Gastrocnemius medialis (tissue), 4 donors: ENCODE measurements at regions not wholly inside any gene's neighbourhood (a gene's known extent, or its start where the extent isn't known, plus 50 kb on each side); places are given as distances from the start of the nearest gene placed in this dataset.

Experiments
- POLR2A ChIP-seq, 2 donors: fragments of 450-650 bp; IDR thresholded peaks; one replicate each; pipeline ENCODE4 v1.6.1; 2017; ENCODE audit warnings: antibody characterized with exemption in 2 of 2, mild to moderate bottlenecking in 2 of 2, moderate library complexity in 2 of 2
- TF ChIP-seq, protein P1 (sequence below), 5 experiments: fragments of 450-650 bp in 3 of 5; fragments of 200-600 bp in 2 of 5; sonication (generic) in 2 of 5; IDR thresholded peaks in 4 of 5; conservative IDR thresholded peaks in 1 of 5; 1 replicate in 4 of 5; 2 replicates in 1 of 5; pipeline ENCODE4 v1.5.1; 2016 to 2019; ENCODE audit warnings: antibody characterized with exemption in 5 of 5, mild to moderate bottlenecking in 3 of 5, moderate library complexity in 3 of 5

DNA sequence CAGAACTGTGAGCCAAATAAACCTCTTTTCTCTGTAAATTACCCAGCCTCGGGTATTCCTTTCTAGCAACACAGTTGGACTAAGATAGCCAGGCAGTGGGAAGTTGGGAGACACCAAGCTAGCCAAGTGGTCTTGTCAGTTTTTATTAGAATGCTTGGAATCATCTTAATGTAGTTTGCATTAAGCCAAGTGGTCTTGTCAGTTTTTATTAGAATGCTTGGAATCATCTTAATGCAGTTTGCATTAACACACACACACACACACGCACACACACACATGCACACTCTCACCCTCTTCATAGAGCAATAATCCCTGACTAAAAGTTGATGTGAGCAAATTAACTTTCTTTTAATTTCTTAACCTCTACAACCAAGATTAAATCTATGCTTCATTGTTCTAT, 151.5 kb downstream of the VAPA start:
- TF ChIP-seq, protein P1, sequence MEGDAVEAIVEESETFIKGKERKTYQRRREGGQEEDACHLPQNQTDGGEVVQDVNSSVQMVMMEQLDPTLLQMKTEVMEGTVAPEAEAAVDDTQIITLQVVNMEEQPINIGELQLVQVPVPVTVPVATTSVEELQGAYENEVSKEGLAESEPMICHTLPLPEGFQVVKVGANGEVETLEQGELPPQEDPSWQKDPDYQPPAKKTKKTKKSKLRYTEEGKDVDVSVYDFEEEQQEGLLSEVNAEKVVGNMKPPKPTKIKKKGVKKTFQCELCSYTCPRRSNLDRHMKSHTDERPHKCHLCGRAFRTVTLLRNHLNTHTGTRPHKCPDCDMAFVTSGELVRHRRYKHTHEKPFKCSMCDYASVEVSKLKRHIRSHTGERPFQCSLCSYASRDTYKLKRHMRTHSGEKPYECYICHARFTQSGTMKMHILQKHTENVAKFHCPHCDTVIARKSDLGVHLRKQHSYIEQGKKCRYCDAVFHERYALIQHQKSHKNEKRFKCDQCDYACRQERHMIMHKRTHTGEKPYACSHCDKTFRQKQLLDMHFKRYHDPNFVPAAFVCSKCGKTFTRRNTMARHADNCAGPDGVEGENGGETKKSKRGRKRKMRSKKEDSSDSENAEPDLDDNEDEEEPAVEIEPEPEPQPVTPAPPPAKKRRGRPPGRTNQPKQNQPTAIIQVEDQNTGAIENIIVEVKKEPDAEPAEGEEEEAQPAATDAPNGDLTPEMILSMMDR (IDR thresholded peaks at IDR 0.05 in 4 of 5, conservative IDR thresholded peaks at IDR 0.05 in 1 of 5), result no peak
- TF ChIP-seq POLR2A (IDR thresholded peaks at IDR 0.05), result no peak
